GM18505 (cell line): ENCODE measurements at regions not wholly inside any gene's neighbourhood (a gene's known extent, or its start where the extent isn't known, plus 50 kb on each side); places are given as distances from the start of the nearest gene placed in this dataset.

ENCODE experiments used
- ATAC-seq: cut with Tn5 transposase; IDR thresholded peaks from one replicate; pipeline ENCODE4 v1.9.1; 2021; ENCODE audit not compliant: unreplicated experiment
- POLR2A ChIP-seq: IDR thresholded peaks from 4 replicates; pipeline ENCODE4 v1.6.1; 2011; ENCODE audit warnings: borderline replicate concordance; ENCODE audit not compliant: insufficient read depth, insufficient read length; ENCODE audit errors: extremely low read depth

GRCh38 chr15:66922608-66923007 lies 142.8 kb upstream of the SMAD3 start:
- no peak for ATAC-seq
- no peak for TF ChIP-seq POLR2A

DNA sequence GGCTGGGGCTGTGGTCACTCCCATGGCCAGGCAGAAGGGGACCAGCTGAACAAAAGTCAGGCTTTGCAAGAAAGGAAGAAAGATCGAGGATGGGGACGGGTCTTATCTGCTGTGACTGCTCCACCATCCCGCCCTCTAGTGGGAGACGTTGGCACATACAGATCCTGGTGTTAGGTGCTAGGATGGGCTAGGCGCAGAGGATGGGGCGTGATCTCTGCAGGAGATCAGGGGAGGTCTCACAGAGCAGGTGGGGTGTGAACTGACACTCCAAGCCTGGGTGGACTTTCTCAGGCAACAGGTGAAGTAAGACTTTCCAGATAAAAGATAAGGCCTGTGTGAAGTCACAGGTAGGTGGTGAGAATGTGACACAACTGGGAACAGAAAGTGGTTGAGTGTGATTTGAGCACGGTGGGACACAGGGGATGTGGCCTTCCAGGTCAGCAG lies 141.9 kb upstream of the SMAD3 start:
- TF ChIP-seq POLR2A: no peak
- no peak for ATAC-seq

DNA sequence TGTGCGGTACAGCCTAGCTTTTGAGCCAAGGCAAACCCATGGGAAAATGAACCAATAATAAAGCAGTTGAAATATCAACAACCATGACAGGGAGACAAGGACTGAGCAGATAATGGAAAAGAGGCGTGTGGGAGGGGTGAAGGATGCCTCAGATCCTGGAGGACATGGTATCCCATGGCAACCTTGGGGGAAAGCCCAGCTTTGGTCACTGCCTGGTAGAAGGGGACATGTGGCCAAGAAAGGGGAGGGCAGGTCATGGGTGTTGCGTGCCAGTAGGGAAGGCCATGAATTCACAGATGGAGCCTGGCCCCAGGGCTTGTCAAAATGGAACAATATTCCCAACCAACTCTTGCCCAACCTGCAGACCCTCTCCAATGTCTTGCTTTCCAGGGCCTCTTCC lies 140.5 kb upstream of the SMAD3 start:
- no peak for TF ChIP-seq POLR2A

DNA sequence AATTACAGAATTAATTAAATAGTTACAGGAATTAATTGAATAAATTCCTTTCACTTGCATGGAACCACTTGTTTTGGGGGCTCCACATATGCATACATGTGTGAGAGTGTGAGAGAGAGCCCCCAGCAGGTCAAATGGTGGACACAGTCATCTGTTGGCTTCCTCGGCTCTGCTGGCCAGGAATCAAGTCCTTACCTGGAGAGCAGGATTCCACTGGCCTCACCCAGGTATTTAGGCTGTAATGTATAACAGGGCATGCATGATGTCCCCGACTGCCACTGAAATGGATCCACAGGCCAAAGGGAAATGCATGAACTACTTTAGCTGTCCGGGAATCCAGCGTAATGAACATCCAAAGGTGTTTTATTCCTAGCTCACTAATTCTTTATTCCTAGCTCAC lies 139.7 kb upstream of the SMAD3 start:
- no peak for TF ChIP-seq POLR2A
- ATAC-seq: no peak

More for the DNA sequence above, 140.5 kb upstream of the SMAD3 start:
- ATAC-seq: no peak

GRCh38 chr15:66927201-66928077 lies 138.0 kb upstream of the SMAD3 start:
- TF ChIP-seq POLR2A: no peak
- no peak for ATAC-seq

DNA sequence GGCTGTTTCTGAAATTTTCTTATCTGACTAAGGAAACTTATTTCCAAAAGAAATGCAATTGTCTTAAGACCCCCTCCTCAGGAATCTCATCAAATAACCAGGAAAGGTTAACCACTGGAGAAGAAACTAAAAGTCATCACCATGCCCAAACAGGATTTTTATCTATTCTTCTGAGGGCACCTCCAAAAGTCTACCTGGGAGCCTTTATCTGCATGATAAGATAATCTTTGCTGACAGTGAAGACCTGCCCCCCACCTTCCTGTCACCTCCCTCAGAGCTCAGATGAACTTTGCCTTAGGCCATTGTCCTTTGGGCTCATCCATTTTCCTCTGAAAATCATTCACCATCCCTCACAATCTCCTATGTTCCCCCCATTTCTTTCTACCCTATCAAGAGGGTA lies 137.3 kb upstream of the SMAD3 start:
- TF ChIP-seq POLR2A: no peak
- ATAC-seq: no peak

GRCh38 chr15:66928784-66929183 lies 136.6 kb upstream of the SMAD3 start:
- ATAC-seq: no peak
- no peak for TF ChIP-seq POLR2A

- no peak for TF ChIP-seq POLR2A
- ATAC-seq: no peak
Observed at GRCh38 chr15:66929843-66930402, 135.5 kb upstream of the SMAD3 start.

- TF ChIP-seq POLR2A: no peak
- no peak for ATAC-seq
Observed at GRCh38 chr15:66931768-66932633, 133.4 kb upstream of the SMAD3 start.

DNA sequence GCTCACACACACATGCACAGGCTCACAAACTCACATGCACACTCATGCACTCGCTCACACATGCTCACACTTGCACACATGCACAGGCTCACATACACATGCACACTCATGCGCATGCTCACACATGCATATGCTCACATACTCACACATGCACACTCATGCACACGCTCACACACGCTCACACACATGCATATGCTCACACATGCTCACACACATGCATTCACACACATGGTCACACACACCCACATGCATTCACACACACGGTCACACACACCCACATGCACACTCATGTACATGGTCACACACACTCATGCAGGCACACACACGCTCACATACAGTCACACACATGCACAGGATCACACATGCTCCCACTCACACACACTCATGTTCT lies 132.8 kb upstream of the SMAD3 start:
- TF ChIP-seq POLR2A: no peak
- no peak for ATAC-seq

DNA sequence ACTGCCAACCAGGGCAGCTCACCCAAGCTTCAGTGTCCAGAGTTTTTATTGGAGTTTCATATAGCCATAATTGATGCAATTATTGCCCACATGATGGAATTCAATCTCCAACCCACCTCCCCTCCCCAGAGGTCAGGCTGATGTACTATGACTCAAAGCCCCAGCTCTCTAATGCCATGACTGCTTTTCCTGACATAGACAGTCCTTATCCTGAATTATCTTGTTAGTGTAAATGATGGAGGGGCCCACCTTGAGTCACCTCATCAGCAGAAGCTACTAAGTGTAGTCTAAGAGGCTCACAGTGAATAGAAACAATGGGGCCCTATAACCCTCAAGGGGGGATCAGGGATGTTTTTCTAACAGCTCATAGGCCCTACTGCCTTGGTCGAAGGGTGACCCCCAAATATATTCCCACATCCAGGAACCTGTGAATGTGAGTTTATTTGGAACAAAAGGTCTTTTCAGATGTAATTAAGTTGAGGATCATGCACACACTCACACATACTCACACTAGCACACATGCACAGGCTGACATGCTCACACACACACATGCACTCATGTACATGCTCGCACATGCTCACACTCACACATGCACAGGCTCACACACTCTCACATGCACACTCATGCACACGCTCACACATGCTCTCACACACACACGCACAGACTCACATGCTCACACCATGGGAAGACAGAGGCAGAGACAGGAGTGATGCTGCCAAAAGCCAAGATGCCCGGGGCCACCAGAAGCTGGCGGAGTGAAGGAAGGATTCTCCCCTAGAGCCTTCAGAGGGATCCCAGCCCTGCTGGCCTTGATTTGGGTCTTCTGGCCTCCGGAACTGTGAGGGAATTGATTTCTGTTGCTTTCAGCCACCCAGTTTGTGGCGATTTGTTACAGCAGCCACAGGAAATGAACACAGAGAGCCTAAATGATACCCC lies 131.2 kb upstream of the SMAD3 start:
- TF ChIP-seq POLR2A: no peak
- ATAC-seq: no peak

- ATAC-seq: no peak
Observed at GRCh38 chr15:66934868-66935520, 130.4 kb upstream of the SMAD3 start.

More at GRCh38 chr15:66934868-66935520, 130.4 kb upstream of the SMAD3 start:
- TF ChIP-seq POLR2A: no peak
